ENCODE measurements at regions not wholly inside any gene's neighbourhood (a gene's known extent, or its start where the extent isn't known, plus 50 kb on each side); places are given as distances from the start of the nearest gene placed in this dataset.

GRCh38 chr4:123835831-123836590, 439.4 kb downstream of the SPRY1 start:
- DNase-seq = no peak
- Histone ChIP-seq H3K4me1 (ENCODE audit: control insufficient read depth, insufficient read depth, low read length, poor library complexity, severe bottlenecking) (peaks cover 3% of the 10 kb centered on the region), H3K36me3 (ENCODE audit: control insufficient read depth, insufficient read depth, low read length) (no peaks in the 10 kb centered on the region), H3K4me3 (ENCODE audit: insufficient read depth, low read depth, low read length, poor library complexity, severe bottlenecking) (no peak overlapping the region), H3K27me3 (replicated peaks; ENCODE audit: control insufficient read depth, insufficient read depth, low read length, poor library complexity, severe bottlenecking) (no peaks in the 10 kb centered on the region), H3K9me3 (ENCODE audit: control insufficient read depth, low read length) (no peaks in the 10 kb centered on the region), H3K27ac (ENCODE audit: insufficient read depth, low read length, poor library complexity, severe bottlenecking) (no peak overlapping the region)

GRCh38 chr4:123836851-123837595, 440.4 kb downstream of the SPRY1 start:
- no peak overlapping the region for H3K4me3 ChIP-seq (ENCODE audit: insufficient read depth, low read depth, low read length, poor library complexity, severe bottlenecking)
- H3K27me3 ChIP-seq (replicated peaks; ENCODE audit: control insufficient read depth, insufficient read depth, low read length, poor library complexity, severe bottlenecking) = no peaks in the 10 kb centered on the region
- H3K9me3 ChIP-seq (ENCODE audit: control insufficient read depth, low read length) = no peaks in the 10 kb centered on the region
- peaks cover 3% of the 10 kb centered on the region for H3K4me1 ChIP-seq (ENCODE audit: control insufficient read depth, insufficient read depth, low read length, poor library complexity, severe bottlenecking)
- no peaks in the 10 kb centered on the region for H3K36me3 ChIP-seq (ENCODE audit: control insufficient read depth, insufficient read depth, low read length)
- H3K27ac ChIP-seq (ENCODE audit: insufficient read depth, low read length, poor library complexity, severe bottlenecking) = no peak overlapping the region
- no peak for DNase-seq

GRCh38 chr4:123838474-123838873, 441.9 kb downstream of the SPRY1 start:
- no peaks in the 10 kb centered on the region for H3K9me3 ChIP-seq (ENCODE audit: control insufficient read depth, low read length)
- no peak for DNase-seq
- H3K36me3 ChIP-seq (ENCODE audit: control insufficient read depth, insufficient read depth, low read length) = no peaks in the 10 kb centered on the region

GRCh38 chr4:123840197-123840596, 443.6 kb downstream of the SPRY1 start:
- H3K4me3 ChIP-seq (ENCODE audit: insufficient read depth, low read depth, low read length, poor library complexity, severe bottlenecking) = no peak overlapping the region
- DNase-seq = no peak
- no peaks in the 10 kb centered on the region for H3K9me3 ChIP-seq (ENCODE audit: control insufficient read depth, low read length)
- no peak overlapping the region for H3K27ac ChIP-seq (ENCODE audit: insufficient read depth, low read length, poor library complexity, severe bottlenecking)
- no peaks in the 10 kb centered on the region for H3K4me1 ChIP-seq (ENCODE audit: control insufficient read depth, insufficient read depth, low read length, poor library complexity, severe bottlenecking)
- H3K27me3 ChIP-seq (replicated peaks; ENCODE audit: control insufficient read depth, insufficient read depth, low read length, poor library complexity, severe bottlenecking) = no peaks in the 10 kb centered on the region
- H3K36me3 ChIP-seq (ENCODE audit: control insufficient read depth, insufficient read depth, low read length) = no peaks in the 10 kb centered on the region

More at GRCh38 chr4:123838474-123838873, 441.9 kb downstream of the SPRY1 start:
- no peaks in the 10 kb centered on the region for H3K27me3 ChIP-seq (replicated peaks; ENCODE audit: control insufficient read depth, insufficient read depth, low read length, poor library complexity, severe bottlenecking)
- H3K4me1 ChIP-seq (ENCODE audit: control insufficient read depth, insufficient read depth, low read length, poor library complexity, severe bottlenecking) = no peaks in the 10 kb centered on the region
- no peak overlapping the region for H3K27ac ChIP-seq (ENCODE audit: insufficient read depth, low read length, poor library complexity, severe bottlenecking)
- H3K4me3 ChIP-seq (ENCODE audit: insufficient read depth, low read depth, low read length, poor library complexity, severe bottlenecking) = no peak overlapping the region

- H3K27ac ChIP-seq (ENCODE audit: insufficient read depth, low read length, poor library complexity, severe bottlenecking) = no peak overlapping the region
Measured at GRCh38 chr4:123841447-123842121, 445.0 kb downstream of the SPRY1 start.

GRCh38 chr4:123843137-123843536, 446.5 kb downstream of the SPRY1 start:
- DNase-seq = no peak
- H3K4me3 ChIP-seq (ENCODE audit: insufficient read depth, low read depth, low read length, poor library complexity, severe bottlenecking) = no peak overlapping the region
- H3K9me3 ChIP-seq (ENCODE audit: control insufficient read depth, low read length) = no peaks in the 10 kb centered on the region
- H3K27ac ChIP-seq (ENCODE audit: insufficient read depth, low read length, poor library complexity, severe bottlenecking) = no peak overlapping the region
- no peaks in the 10 kb centered on the region for H3K36me3 ChIP-seq (ENCODE audit: control insufficient read depth, insufficient read depth, low read length)
- no peaks in the 10 kb centered on the region for H3K27me3 ChIP-seq (replicated peaks; ENCODE audit: control insufficient read depth, insufficient read depth, low read length, poor library complexity, severe bottlenecking)
- H3K4me1 ChIP-seq (ENCODE audit: control insufficient read depth, insufficient read depth, low read length, poor library complexity, severe bottlenecking) = no peaks in the 10 kb centered on the region

More at GRCh38 chr4:123841447-123842121, 445.0 kb downstream of the SPRY1 start:
- H3K9me3 ChIP-seq (ENCODE audit: control insufficient read depth, low read length) = no peaks in the 10 kb centered on the region
- no peaks in the 10 kb centered on the region for H3K4me1 ChIP-seq (ENCODE audit: control insufficient read depth, insufficient read depth, low read length, poor library complexity, severe bottlenecking)
- DNase-seq = no peak
- H3K4me3 ChIP-seq (ENCODE audit: insufficient read depth, low read depth, low read length, poor library complexity, severe bottlenecking) = no peak overlapping the region
- no peaks in the 10 kb centered on the region for H3K36me3 ChIP-seq (ENCODE audit: control insufficient read depth, insufficient read depth, low read length)
- H3K27me3 ChIP-seq (replicated peaks; ENCODE audit: control insufficient read depth, insufficient read depth, low read length, poor library complexity, severe bottlenecking) = no peaks in the 10 kb centered on the region

GRCh38 chr4:123844374-123844773, 447.8 kb downstream of the SPRY1 start:
- no peak overlapping the region for H3K4me3 ChIP-seq (ENCODE audit: insufficient read depth, low read depth, low read length, poor library complexity, severe bottlenecking)
- H3K36me3 ChIP-seq (ENCODE audit: control insufficient read depth, insufficient read depth, low read length) = no peaks in the 10 kb centered on the region
- no peak overlapping the region for H3K27ac ChIP-seq (ENCODE audit: insufficient read depth, low read length, poor library complexity, severe bottlenecking)
- no peak for DNase-seq
- no peaks in the 10 kb centered on the region for H3K27me3 ChIP-seq (replicated peaks; ENCODE audit: control insufficient read depth, insufficient read depth, low read length, poor library complexity, severe bottlenecking)
- no peaks in the 10 kb centered on the region for H3K4me1 ChIP-seq (ENCODE audit: control insufficient read depth, insufficient read depth, low read length, poor library complexity, severe bottlenecking)
- H3K9me3 ChIP-seq (ENCODE audit: control insufficient read depth, low read length) = no peaks in the 10 kb centered on the region

GRCh38 chr4:123846092-123846491, 449.5 kb downstream of the SPRY1 start:
- H3K27ac ChIP-seq (ENCODE audit: insufficient read depth, low read length, poor library complexity, severe bottlenecking) = no peak overlapping the region
- no peaks in the 10 kb centered on the region for H3K36me3 ChIP-seq (ENCODE audit: control insufficient read depth, insufficient read depth, low read length)
- no peaks in the 10 kb centered on the region for H3K9me3 ChIP-seq (ENCODE audit: control insufficient read depth, low read length)
- H3K4me3 ChIP-seq (ENCODE audit: insufficient read depth, low read depth, low read length, poor library complexity, severe bottlenecking) = no peak overlapping the region
- no peaks in the 10 kb centered on the region for H3K4me1 ChIP-seq (ENCODE audit: control insufficient read depth, insufficient read depth, low read length, poor library complexity, severe bottlenecking)
- H3K27me3 ChIP-seq (replicated peaks; ENCODE audit: control insufficient read depth, insufficient read depth, low read length, poor library complexity, severe bottlenecking) = no peaks in the 10 kb centered on the region
- no peak for DNase-seq

GRCh38 chr4:123846561-123846960, 450.0 kb downstream of the SPRY1 start:
- no peaks in the 10 kb centered on the region for H3K4me1 ChIP-seq (ENCODE audit: control insufficient read depth, insufficient read depth, low read length, poor library complexity, severe bottlenecking)
- H3K4me3 ChIP-seq (ENCODE audit: insufficient read depth, low read depth, low read length, poor library complexity, severe bottlenecking) = no peak overlapping the region
- H3K27me3 ChIP-seq (replicated peaks; ENCODE audit: control insufficient read depth, insufficient read depth, low read length, poor library complexity, severe bottlenecking) = no peaks in the 10 kb centered on the region
- H3K27ac ChIP-seq (ENCODE audit: insufficient read depth, low read length, poor library complexity, severe bottlenecking) = no peak overlapping the region
- no peak for DNase-seq
- H3K36me3 ChIP-seq (ENCODE audit: control insufficient read depth, insufficient read depth, low read length) = no peaks in the 10 kb centered on the region
- H3K9me3 ChIP-seq (ENCODE audit: control insufficient read depth, low read length) = no peaks in the 10 kb centered on the region

GRCh38 chr4:123848606-123849005, 452.0 kb downstream of the SPRY1 start:
- Histone ChIP-seq H3K27me3 (replicated peaks; ENCODE audit: control insufficient read depth, insufficient read depth, low read length, poor library complexity, severe bottlenecking) (no peaks in the 10 kb centered on the region), H3K27ac (ENCODE audit: insufficient read depth, low read length, poor library complexity, severe bottlenecking) (no peak overlapping the region), H3K9me3 (ENCODE audit: control insufficient read depth, low read length) (no peaks in the 10 kb centered on the region), H3K4me3 (ENCODE audit: insufficient read depth, low read depth, low read length, poor library complexity, severe bottlenecking) (no peak overlapping the region), H3K36me3 (ENCODE audit: control insufficient read depth, insufficient read depth, low read length) (no peaks in the 10 kb centered on the region), H3K4me1 (ENCODE audit: control insufficient read depth, insufficient read depth, low read length, poor library complexity, severe bottlenecking) (no peaks in the 10 kb centered on the region)
- no peak for DNase-seq

Data from effector memory CD4-positive, alpha-beta T cell (primary cell).